ENCODE measurements at regions not wholly inside any gene's neighbourhood (a gene's known extent, or its start where the extent isn't known, plus 50 kb on each side); places are given as distances from the start of the nearest gene placed in this dataset.

DNA sequence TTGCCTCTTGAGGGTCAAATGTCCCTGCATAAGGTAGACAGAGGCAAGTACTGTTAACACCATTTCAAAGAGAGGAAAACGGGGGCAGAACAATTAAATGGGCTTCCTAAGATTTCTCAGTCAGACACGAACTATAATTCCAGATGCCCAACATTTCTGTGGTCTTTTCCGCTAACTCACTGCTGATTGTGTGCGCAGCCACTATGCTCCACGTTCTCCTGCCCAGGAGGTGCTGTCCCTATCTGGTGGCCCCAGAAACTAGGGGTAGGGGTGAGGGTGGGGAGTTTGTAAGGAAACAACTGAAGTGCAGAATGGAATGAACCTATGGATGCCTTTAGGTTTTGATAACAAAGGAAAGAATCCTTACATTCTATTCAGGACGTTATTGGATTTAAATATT, 86.1 kb upstream of the BACH2 start:
- no peak overlapping the region for H3K27ac ChIP-seq (ENCODE audit: poor library complexity, severe bottlenecking)
- TF ChIP-seq, protein P1, sequence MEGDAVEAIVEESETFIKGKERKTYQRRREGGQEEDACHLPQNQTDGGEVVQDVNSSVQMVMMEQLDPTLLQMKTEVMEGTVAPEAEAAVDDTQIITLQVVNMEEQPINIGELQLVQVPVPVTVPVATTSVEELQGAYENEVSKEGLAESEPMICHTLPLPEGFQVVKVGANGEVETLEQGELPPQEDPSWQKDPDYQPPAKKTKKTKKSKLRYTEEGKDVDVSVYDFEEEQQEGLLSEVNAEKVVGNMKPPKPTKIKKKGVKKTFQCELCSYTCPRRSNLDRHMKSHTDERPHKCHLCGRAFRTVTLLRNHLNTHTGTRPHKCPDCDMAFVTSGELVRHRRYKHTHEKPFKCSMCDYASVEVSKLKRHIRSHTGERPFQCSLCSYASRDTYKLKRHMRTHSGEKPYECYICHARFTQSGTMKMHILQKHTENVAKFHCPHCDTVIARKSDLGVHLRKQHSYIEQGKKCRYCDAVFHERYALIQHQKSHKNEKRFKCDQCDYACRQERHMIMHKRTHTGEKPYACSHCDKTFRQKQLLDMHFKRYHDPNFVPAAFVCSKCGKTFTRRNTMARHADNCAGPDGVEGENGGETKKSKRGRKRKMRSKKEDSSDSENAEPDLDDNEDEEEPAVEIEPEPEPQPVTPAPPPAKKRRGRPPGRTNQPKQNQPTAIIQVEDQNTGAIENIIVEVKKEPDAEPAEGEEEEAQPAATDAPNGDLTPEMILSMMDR (IDR thresholded peaks at IDR 0.05; ENCODE audit: poor library complexity, severe bottlenecking): no peak
- no peak overlapping the region for H3K4me3 ChIP-seq (ENCODE audit: severe bottlenecking)
- no peak for ATAC-seq (ENCODE audit: low read depth)
- no peaks in the 10 kb centered on the region for H3K4me1 ChIP-seq (ENCODE audit: insufficient read depth, poor library complexity, severe bottlenecking)
- H3K36me3 ChIP-seq (ENCODE audit: low read depth): no peaks in the 10 kb centered on the region
- no peak for DNase-seq (ENCODE audit: low spot score)
- no peaks in the 10 kb centered on the region for H3K27me3 ChIP-seq (ENCODE audit: insufficient read depth, poor library complexity, severe bottlenecking)
- H3K9me3 ChIP-seq (ENCODE audit: severe bottlenecking): no peaks in the 10 kb centered on the region

DNA sequence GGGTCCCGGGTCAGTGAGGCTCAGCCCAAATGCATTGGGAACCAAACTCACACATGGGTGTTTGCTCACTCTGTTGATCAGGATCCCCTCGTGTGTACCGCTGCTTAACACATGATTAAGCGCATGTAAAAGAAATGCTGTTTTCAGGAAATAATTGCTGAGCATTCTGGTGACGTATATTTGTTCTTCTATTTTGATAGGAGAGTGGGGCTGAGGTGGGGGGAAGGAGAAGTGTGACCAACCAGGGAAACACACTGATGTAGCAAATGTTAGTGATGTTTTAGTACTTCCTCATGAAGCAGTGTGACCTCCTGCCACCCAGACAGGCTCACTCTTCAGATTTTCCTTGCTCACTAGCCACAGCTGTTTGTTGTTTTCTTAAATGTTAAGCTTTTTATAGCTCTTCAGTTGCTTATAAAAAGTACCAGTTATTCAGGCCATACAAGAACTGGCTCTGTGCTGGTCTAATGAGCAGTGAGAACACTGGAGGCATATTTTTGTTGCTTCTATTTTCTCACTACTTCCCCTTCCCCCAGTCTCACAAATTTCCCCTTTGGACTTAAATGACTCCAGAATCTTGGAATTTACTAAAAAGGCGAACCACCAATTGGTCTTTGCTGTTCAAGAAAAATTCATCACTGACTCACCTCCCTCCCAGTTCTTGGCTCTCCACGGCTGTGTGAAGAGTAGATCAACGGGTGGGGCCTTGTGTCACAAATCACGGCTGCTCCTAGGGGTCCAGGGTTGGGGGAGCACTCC, 79.2 kb upstream of the BACH2 start:
- H3K4me3 ChIP-seq (ENCODE audit: severe bottlenecking): no peak overlapping the region
- peaks cover 7% of the 10 kb centered on the region for H3K4me1 ChIP-seq (ENCODE audit: insufficient read depth, poor library complexity, severe bottlenecking)
- TF ChIP-seq, protein P1 (IDR thresholded peaks at IDR 0.05; ENCODE audit: poor library complexity, severe bottlenecking): no peak
- peak overlapping the region; percentile 1 for H3K27ac ChIP-seq (ENCODE audit: poor library complexity, severe bottlenecking)
- no peak for DNase-seq (ENCODE audit: low spot score)
- H3K36me3 ChIP-seq (ENCODE audit: low read depth): no peaks in the 10 kb centered on the region
- ATAC-seq (ENCODE audit: low read depth): peak; percentile 83
- no peaks in the 10 kb centered on the region for H3K9me3 ChIP-seq (ENCODE audit: severe bottlenecking)
- no peaks in the 10 kb centered on the region for H3K27me3 ChIP-seq (ENCODE audit: insufficient read depth, poor library complexity, severe bottlenecking)

DNA sequence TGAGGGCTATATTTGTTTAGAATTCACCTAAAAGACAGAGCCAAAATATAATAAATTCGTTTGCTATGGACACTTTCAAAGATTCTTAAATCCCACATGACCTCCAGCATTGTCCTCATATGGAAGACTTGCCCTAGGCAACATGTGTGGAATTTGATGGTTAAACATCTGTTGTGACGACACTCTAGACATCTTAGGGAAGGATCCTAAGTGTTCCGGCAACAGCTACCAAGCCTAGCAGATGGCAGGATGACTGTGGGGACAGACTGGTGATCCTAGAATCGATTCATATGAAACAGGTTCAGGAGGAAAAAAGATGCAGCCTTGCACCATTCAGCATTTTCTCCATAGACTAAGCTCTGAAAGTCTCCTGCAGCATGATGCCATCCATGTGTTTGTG, 77.6 kb upstream of the BACH2 start:
- H3K4me1 ChIP-seq (ENCODE audit: insufficient read depth, poor library complexity, severe bottlenecking): peaks cover 19% of the 10 kb centered on the region
- no peak for ATAC-seq (ENCODE audit: low read depth)
- TF ChIP-seq, protein P1 (IDR thresholded peaks at IDR 0.05; ENCODE audit: poor library complexity, severe bottlenecking): no peak
- no peak overlapping the region for H3K4me3 ChIP-seq (ENCODE audit: severe bottlenecking)
- no peak overlapping the region for H3K27ac ChIP-seq (ENCODE audit: poor library complexity, severe bottlenecking)
- H3K9me3 ChIP-seq (ENCODE audit: severe bottlenecking): no peaks in the 10 kb centered on the region
- no peaks in the 10 kb centered on the region for H3K36me3 ChIP-seq (ENCODE audit: low read depth)
- no peak for DNase-seq (ENCODE audit: low spot score)
- no peaks in the 10 kb centered on the region for H3K27me3 ChIP-seq (ENCODE audit: insufficient read depth, poor library complexity, severe bottlenecking)

DNA sequence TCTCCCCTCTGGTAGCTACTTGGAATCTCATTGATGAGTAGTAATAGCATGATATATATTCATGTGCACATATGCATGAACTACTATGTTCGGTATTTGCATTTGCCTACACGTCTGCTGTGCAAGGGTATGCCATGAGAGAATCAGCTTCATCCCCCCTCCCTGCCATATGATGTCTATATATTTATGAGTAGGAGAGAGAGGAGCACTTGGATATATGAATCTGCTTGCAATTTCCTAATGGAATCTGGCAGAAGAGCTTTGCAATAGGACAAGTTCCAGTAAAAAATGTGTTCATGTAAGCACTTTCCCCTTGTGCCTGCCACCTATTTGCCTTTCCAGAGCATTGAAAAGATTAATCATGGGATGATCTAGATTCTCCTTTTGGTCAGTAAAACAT, 76.2 kb upstream of the BACH2 start:
- Histone ChIP-seq H3K4me3 (ENCODE audit: severe bottlenecking) (no peak overlapping the region), H3K27ac (ENCODE audit: poor library complexity, severe bottlenecking) (no peak overlapping the region), H3K4me1 (ENCODE audit: insufficient read depth, poor library complexity, severe bottlenecking) (peaks cover 28% of the 10 kb centered on the region), H3K27me3 (ENCODE audit: insufficient read depth, poor library complexity, severe bottlenecking) (no peaks in the 10 kb centered on the region), H3K9me3 (ENCODE audit: severe bottlenecking) (no peaks in the 10 kb centered on the region), H3K36me3 (ENCODE audit: low read depth) (no peaks in the 10 kb centered on the region)
- ATAC-seq (ENCODE audit: low read depth): no peak
- no peak for DNase-seq (ENCODE audit: low spot score)
- TF ChIP-seq, protein P1 (IDR thresholded peaks at IDR 0.05; ENCODE audit: poor library complexity, severe bottlenecking): no peak

DNA sequence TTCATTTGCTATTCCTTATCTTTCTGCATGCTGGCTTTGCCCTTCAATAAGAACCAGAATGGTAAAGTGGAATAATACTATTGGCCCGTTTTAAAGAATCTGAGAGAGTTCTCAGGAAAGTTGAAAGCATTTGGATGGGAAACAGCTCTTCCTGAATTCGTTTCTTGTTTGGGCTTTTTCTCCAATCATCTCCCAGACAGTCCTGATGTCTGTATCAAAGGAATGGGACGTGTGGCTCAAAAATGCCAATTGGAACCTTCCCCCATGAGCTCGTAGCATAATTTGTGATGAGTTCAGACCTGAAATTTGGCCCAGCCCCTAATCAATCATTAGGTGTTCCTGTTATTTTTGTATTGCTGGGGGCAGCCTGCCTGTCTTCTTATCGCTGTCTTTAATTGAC, 75.8 kb upstream of the BACH2 start:
- H3K27ac ChIP-seq (ENCODE audit: poor library complexity, severe bottlenecking): no peak overlapping the region
- no peak overlapping the region for H3K4me3 ChIP-seq (ENCODE audit: severe bottlenecking)
- H3K36me3 ChIP-seq (ENCODE audit: low read depth): no peaks in the 10 kb centered on the region
- no peak for ATAC-seq (ENCODE audit: low read depth)
- H3K9me3 ChIP-seq (ENCODE audit: severe bottlenecking): no peaks in the 10 kb centered on the region
- DNase-seq (ENCODE audit: low spot score): no peak
- peaks cover 29% of the 10 kb centered on the region for H3K4me1 ChIP-seq (ENCODE audit: insufficient read depth, poor library complexity, severe bottlenecking)
- TF ChIP-seq, protein P1 (IDR thresholded peaks at IDR 0.05; ENCODE audit: poor library complexity, severe bottlenecking): no peak
- no peaks in the 10 kb centered on the region for H3K27me3 ChIP-seq (ENCODE audit: insufficient read depth, poor library complexity, severe bottlenecking)
